IMR-90 (cell line): ENCODE measurements at regions not wholly inside any gene's neighbourhood (a gene's known extent, or its start where the extent isn't known, plus 50 kb on each side); places are given as distances from the start of the nearest gene placed in this dataset.

Experiments
- ATAC-seq: fragments of 200-7000 bp; cut with Tn5 transposase; 2 replicates; pipeline ENCODE4 v1.9.1; 2020; ENCODE audit warnings: low read depth, mild to moderate bottlenecking, moderate library complexity
- BruUV-seq: library from RNA; stranded (reverse); fragments of 400-500 nt; replicated peaks from 2 replicates; lab custom pipeline; 2021; lab: Mats Ljungman, UMichigan
- CTCF ChIA-PET: fragments of 300-600 bp; formaldehyde crosslinking; extraction: SDS; loops from one replicate; lab custom pipeline; 2021; ENCODE audit warnings: antibody characterized with exemption; lab: Yijun Ruan, JAX
- POLR2A ChIA-PET: fragments of 300-600 bp; sonication (Branson Sonifier 250); formaldehyde crosslinking; loops from one replicate; lab custom pipeline; 2022; ENCODE audit warnings: antibody characterized with exemption; ENCODE audit not compliant: unreplicated experiment; lab: Charles Lee
- DNase-seq: peaks from one replicate; pipeline ENCODE4 v3.0.0; 2013
- H2AFZ ChIP-seq: replicated peaks from 2 replicates; pipeline ENCODE3; 2013; ENCODE audit warnings: low read length, mild to moderate bottlenecking; ENCODE audit not compliant: poor library complexity
- H2AK5ac ChIP-seq: 2 replicates; pipeline ENCODE4 v1.6.1; 2013; ENCODE audit warnings: low read depth, low read length, inconsistent platforms
- H2AK9ac ChIP-seq: replicated peaks from 2 replicates; pipeline ENCODE3; 2013; ENCODE audit warnings: mild to moderate bottlenecking, low read depth, low read length, moderate library complexity; ENCODE audit not compliant: poor library complexity
- H2BK120ac ChIP-seq: 2 replicates; pipeline ENCODE4 v1.6.1; 2013; ENCODE audit warnings: low read depth, low read length, inconsistent platforms
- H2BK15ac ChIP-seq: 3 replicates; pipeline ENCODE4 v1.6.1; 2013; ENCODE audit warnings: low read depth, low read length, inconsistent platforms
- H2BK20ac ChIP-seq: 2 replicates; pipeline ENCODE4 v1.6.1; 2013; ENCODE audit warnings: low read depth, mild to moderate bottlenecking, inconsistent platforms, low read length, moderate library complexity
- H2BK5ac ChIP-seq: 2 replicates; pipeline ENCODE4 v1.6.1; 2013; ENCODE audit warnings: mild to moderate bottlenecking, low read depth, low read length, inconsistent platforms; ENCODE audit not compliant: poor library complexity, severe bottlenecking
- H3K14ac ChIP-seq: replicated peaks from 2 replicates; pipeline ENCODE4 v1.6.1; 2013; ENCODE audit warnings: low read depth, low read length, inconsistent platforms
- H3K18ac ChIP-seq: 2 replicates; pipeline ENCODE4 v1.6.1; 2013; ENCODE audit warnings: low read depth, low read length, control low read depth
- H3K23ac ChIP-seq: 2 replicates; pipeline ENCODE4 v1.6.1; 2013; ENCODE audit warnings: low read depth, low read length, inconsistent platforms
- H3K27ac ChIP-seq: 2 replicates; pipeline ENCODE4 v1.5.1; 2013; ENCODE audit warnings: mild to moderate bottlenecking, control low read depth, low read length; ENCODE audit not compliant: insufficient read depth
- H3K27me3 ChIP-seq: 2 replicates; pipeline ENCODE4 v1.6.1; 2013; ENCODE audit warnings: low read length; ENCODE audit not compliant: control insufficient read depth, insufficient read depth
- H3K36me3 ChIP-seq: 2 replicates; pipeline ENCODE4 v1.6.1; 2013; ENCODE audit warnings: low read length, mixed read lengths; ENCODE audit not compliant: control insufficient read depth, insufficient read depth
- H3K4ac ChIP-seq: 2 replicates; pipeline ENCODE4 v1.6.1; 2013; ENCODE audit warnings: low read depth, low read length, inconsistent platforms
- H3K4me1 ChIP-seq: 2 replicates; pipeline ENCODE4 v1.6.1; 2013; ENCODE audit warnings: low read length, mixed read lengths; ENCODE audit not compliant: control insufficient read depth, insufficient read depth
- H3K4me2 ChIP-seq: 2 replicates; pipeline ENCODE4 v1.6.1; 2013; ENCODE audit warnings: low read depth, mild to moderate bottlenecking, control low read depth, low read length, moderate library complexity
- H3K4me3 ChIP-seq: 2 replicates; pipeline ENCODE4 v1.5.1; 2013; ENCODE audit warnings: low read depth, mild to moderate bottlenecking, control low read depth, low read length, moderate library complexity; ENCODE audit not compliant: insufficient read depth
- H3K56ac ChIP-seq: 2 replicates; pipeline ENCODE4 v1.6.1; 2013; ENCODE audit warnings: low read length, inconsistent platforms; ENCODE audit not compliant: insufficient read depth; ENCODE audit errors: extremely low read depth
- H3K79me1 ChIP-seq, 2 experiments: 2 replicates each; pipeline ENCODE4 v1.6.1; 2013; ENCODE audit warnings: low read length in 2 of 2, inconsistent platforms in 1 of 2, low read depth in 1 of 2
- H3K9ac ChIP-seq: 2 replicates; pipeline ENCODE4 v1.6.1; 2013; ENCODE audit warnings: low read depth, low read length, control low read depth
- H3K9me1 ChIP-seq: 2 replicates; pipeline ENCODE4 v1.6.1; 2013; ENCODE audit warnings: low read length, inconsistent platforms; ENCODE audit not compliant: insufficient read depth
- H3K9me3 ChIP-seq: 2 replicates; pipeline ENCODE4 v1.6.1; 2013; ENCODE audit warnings: low read length; ENCODE audit not compliant: control insufficient read depth, insufficient read depth
- H4K20me1 ChIP-seq: 2 replicates; pipeline ENCODE4 v1.6.1; 2013; ENCODE audit warnings: low read length, inconsistent platforms; ENCODE audit not compliant: insufficient read depth
- H4K5ac ChIP-seq: 2 replicates; pipeline ENCODE4 v1.6.1; 2013; ENCODE audit warnings: mild to moderate bottlenecking, low read depth, low read length, control low read depth
- H4K8ac ChIP-seq, 2 experiments: 2 replicates each; pipeline ENCODE4 v1.6.1; 2013; ENCODE audit warnings: low read depth in 2 of 2, low read length in 2 of 2, control low read depth in 1 of 2, inconsistent platforms in 1 of 2
- H4K91ac ChIP-seq: 2 replicates; pipeline ENCODE4 v1.6.1; 2013; ENCODE audit warnings: low read depth, low read length, inconsistent platforms; ENCODE audit not compliant: insufficient read depth
- BHLHE40 ChIP-seq: fragments of 150-350 bp; IDR thresholded peaks from 2 replicates; pipeline ENCODE4 v1.6.1; 2016; ENCODE audit warnings: mild to moderate bottlenecking, low read depth, low read length
- CEBPB ChIP-seq: IDR thresholded peaks from 2 replicates; pipeline ENCODE4 v1.6.1; 2012; ENCODE audit warnings: low read depth, low read length, improper control_type of control experiment
- CHD1 ChIP-seq: IDR thresholded peaks from 2 replicates; pipeline ENCODE4 v1.6.1; 2012; ENCODE audit warnings: low read depth, low read length, improper control_type of control experiment
- FOS ChIP-seq: fragments of 150-350 bp; IDR thresholded peaks from 2 replicates; pipeline ENCODE4 v1.6.1; 2016; ENCODE audit warnings: low read depth, low read length
- MAFK ChIP-seq: IDR thresholded peaks from 2 replicates; pipeline ENCODE4 v1.6.1; 2012; ENCODE audit warnings: low read depth, low read length, improper control_type of control experiment
- MAZ ChIP-seq: IDR thresholded peaks from 2 replicates; pipeline ENCODE4 v1.6.1; 2012; ENCODE audit warnings: low read depth, mild to moderate bottlenecking, low read length, improper control_type of control experiment, moderate library complexity, borderline replicate concordance
- NFE2L2 ChIP-seq: fragments of 150-350 bp; IDR thresholded peaks from 2 replicates; pipeline ENCODE4 v1.6.1; 2016; ENCODE audit warnings: low read depth, mild to moderate bottlenecking, low read length
- POLR2A ChIP-seq: IDR thresholded peaks from 2 replicates; pipeline ENCODE4 v1.6.1; 2012; ENCODE audit warnings: mild to moderate bottlenecking, low read depth, low read length
- RAD21 ChIP-seq: IDR thresholded peaks from 2 replicates; pipeline ENCODE4 v1.6.1; 2012; ENCODE audit warnings: low read length, improper control_type of control experiment
- RFX5 ChIP-seq: IDR thresholded peaks from 2 replicates; pipeline ENCODE4 v1.8.0; 2012; ENCODE audit warnings: low read depth, mild to moderate bottlenecking, low read length, moderate library complexity
- SMC3 ChIP-seq: fragments of 150-350 bp; IDR thresholded peaks from 2 replicates; pipeline ENCODE4 v1.6.1; 2016; ENCODE audit warnings: low read depth, mild to moderate bottlenecking, antibody characterized with exemption, low read length, moderate library complexity
- WGBS, 2 experiments: methylation state at CpG; one replicate each; pipeline versions ENCODE4 v1.1.5 to v1.1.7; 2013; ENCODE audit warnings: missing lambda C conversion rate in 2 of 2; ENCODE audit not compliant: insufficient read length in 1 of 2; ENCODE audit errors: extremely low coverage in 2 of 2; 5-methylcytosine and 5-hydroxymethylcytosine counted together
- dilution Hi-C: fragments of 300-500 bp; cut with HindIII; formaldehyde crosslinking; loops from one replicate; pipeline ENCODE4 v1.14.3; 2018; ENCODE audit warnings: low sequenced_read_pairs; ENCODE audit not compliant: unreplicated experiment
- in situ Hi-C: fragments of 300-500 bp; cut with MboI; formaldehyde crosslinking; loops from 3 replicates; pipeline ENCODE4 v1.14.3; 2019; ENCODE audit warnings: low sequenced_read_pairs, inconsistent platforms, mixed read lengths
- intact Hi-C: fragments of 100-400 bp; cut with micrococcal nuclease; formaldehyde crosslinking; loops from 2 replicates; pipeline ENCODE4 v1.10.0; 2022
- TF ChIP-seq, protein P1 (sequence below): conservative IDR thresholded peaks from 2 replicates; pipeline ENCODE4 v1.5.1; 2012; ENCODE audit warnings: mild to moderate bottlenecking, low read depth, low read length, improper control_type of control experiment
- TF ChIP-seq, protein P2 (sequence below): fragments of 150-350 bp; IDR thresholded peaks from 2 replicates; pipeline ENCODE4 v1.6.1; 2017; ENCODE audit warnings: mild to moderate bottlenecking, antibody characterized with exemption, low read length, low read depth
- TF ChIP-seq, protein P3 (sequence below): fragments of 150-350 bp; IDR thresholded peaks from 2 replicates; pipeline ENCODE4 v1.6.1; 2016; ENCODE audit warnings: low read depth, mild to moderate bottlenecking, low read length, moderate library complexity, borderline replicate concordance

DNA sequence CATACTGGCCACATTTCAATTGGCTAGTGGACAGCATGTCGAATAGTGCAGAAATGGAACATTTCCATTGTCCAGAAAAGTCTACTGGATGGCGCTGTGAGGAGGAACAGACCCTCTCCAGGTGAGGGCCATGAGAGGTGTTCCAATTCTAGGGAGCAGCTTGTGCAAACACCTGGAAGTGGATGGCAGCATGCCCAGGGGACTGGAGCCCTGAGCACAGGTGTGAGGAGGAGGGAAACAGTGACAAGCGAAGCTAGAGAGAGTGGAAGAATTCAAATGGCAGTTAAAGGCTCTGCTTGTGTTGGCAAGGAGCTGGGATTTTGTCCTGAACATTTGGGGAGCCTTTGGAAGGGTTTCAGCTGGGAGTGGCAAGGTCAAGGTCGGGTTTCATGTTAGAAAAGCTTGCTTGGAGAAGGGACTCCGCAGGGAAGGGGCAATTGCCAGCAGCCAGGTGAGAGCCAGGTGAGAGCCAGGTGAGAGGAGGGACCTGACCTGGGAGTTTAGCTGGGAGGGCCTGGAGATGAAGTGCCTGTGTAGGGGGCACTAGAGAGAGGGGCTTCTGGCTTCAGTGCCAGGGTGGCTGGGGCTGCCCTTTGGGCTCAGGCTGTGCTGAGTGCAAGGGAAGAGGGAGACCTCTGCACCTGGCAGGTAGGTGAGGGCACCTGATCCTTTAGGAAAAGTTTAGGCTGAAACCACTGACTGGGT, 93.8 kb downstream of the LINGO1 start:
- 89% methylated on average over 3 of the region's 5 CpGs; no CpG with 5 or more reads in 1 of the 2 experiments for WGBS, 2 experiments
- H3K4ac ChIP-seq, result no peak overlapping the region
- H3K9me3 ChIP-seq, result no peaks in the 10 kb centered on the region
- no peak overlapping the region for H4K5ac ChIP-seq
- H2AFZ ChIP-seq, result no peak overlapping the region
- intact Hi-C loops (no loop called here), in situ Hi-C loops (no loop called here), dilution Hi-C loops (no loop called here)
- H3K4me3 ChIP-seq, result no peak overlapping the region
- H2BK15ac ChIP-seq, result no peak overlapping the region
- no peaks in the 10 kb centered on the region for H3K36me3 ChIP-seq
- H3K4me1 ChIP-seq, result peaks cover 10% of the 10 kb centered on the region
- H3K4me2 ChIP-seq, result no peak overlapping the region
- TF ChIP-seq NFE2L2 (no peak), CHD1 (no peak), RFX5 (no peak), MAFK (no peak), SMC3 (no peak), CEBPB (no peak), MAZ (no peak), POLR2A (no peak), RAD21 (no peak), FOS (no peak), BHLHE40 (no peak)
- TF ChIP-seq, protein P1, sequence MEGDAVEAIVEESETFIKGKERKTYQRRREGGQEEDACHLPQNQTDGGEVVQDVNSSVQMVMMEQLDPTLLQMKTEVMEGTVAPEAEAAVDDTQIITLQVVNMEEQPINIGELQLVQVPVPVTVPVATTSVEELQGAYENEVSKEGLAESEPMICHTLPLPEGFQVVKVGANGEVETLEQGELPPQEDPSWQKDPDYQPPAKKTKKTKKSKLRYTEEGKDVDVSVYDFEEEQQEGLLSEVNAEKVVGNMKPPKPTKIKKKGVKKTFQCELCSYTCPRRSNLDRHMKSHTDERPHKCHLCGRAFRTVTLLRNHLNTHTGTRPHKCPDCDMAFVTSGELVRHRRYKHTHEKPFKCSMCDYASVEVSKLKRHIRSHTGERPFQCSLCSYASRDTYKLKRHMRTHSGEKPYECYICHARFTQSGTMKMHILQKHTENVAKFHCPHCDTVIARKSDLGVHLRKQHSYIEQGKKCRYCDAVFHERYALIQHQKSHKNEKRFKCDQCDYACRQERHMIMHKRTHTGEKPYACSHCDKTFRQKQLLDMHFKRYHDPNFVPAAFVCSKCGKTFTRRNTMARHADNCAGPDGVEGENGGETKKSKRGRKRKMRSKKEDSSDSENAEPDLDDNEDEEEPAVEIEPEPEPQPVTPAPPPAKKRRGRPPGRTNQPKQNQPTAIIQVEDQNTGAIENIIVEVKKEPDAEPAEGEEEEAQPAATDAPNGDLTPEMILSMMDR, result no peak
- TF ChIP-seq, protein P2, sequence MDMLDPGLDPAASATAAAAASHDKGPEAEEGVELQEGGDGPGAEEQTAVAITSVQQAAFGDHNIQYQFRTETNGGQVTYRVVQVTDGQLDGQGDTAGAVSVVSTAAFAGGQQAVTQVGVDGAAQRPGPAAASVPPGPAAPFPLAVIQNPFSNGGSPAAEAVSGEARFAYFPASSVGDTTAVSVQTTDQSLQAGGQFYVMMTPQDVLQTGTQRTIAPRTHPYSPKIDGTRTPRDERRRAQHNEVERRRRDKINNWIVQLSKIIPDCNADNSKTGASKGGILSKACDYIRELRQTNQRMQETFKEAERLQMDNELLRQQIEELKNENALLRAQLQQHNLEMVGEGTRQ, result no peak
- TF ChIP-seq, protein P3, sequence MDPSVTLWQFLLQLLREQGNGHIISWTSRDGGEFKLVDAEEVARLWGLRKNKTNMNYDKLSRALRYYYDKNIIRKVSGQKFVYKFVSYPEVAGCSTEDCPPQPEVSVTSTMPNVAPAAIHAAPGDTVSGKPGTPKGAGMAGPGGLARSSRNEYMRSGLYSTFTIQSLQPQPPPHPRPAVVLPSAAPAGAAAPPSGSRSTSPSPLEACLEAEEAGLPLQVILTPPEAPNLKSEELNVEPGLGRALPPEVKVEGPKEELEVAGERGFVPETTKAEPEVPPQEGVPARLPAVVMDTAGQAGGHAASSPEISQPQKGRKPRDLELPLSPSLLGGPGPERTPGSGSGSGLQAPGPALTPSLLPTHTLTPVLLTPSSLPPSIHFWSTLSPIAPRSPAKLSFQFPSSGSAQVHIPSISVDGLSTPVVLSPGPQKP, result no peak
- no peak overlapping the region for H2BK5ac ChIP-seq
- ChIA-PET CTCF (interaction anchor here (1.9 kb wide), 1 partner anchor 42 kb away, joined by 4 read pairs; no protein-coding TSS in a partner anchor), POLR2A (no interaction called here)
- H3K27ac ChIP-seq, result no peak overlapping the region
- H2AK5ac ChIP-seq, result no peak overlapping the region
- H4K8ac ChIP-seq, result no peak overlapping the region
- no peaks in the 10 kb centered on the region; the same call in 1 of the 2 replicates for H3K9me1 ChIP-seq
- H3K9ac ChIP-seq, result no peak overlapping the region
- no peak overlapping the region for H3K56ac ChIP-seq
- H2BK120ac ChIP-seq, result no peak overlapping the region
- no peak for DNase-seq
- no peaks in the 10 kb centered on the region for H4K20me1 ChIP-seq
- H3K18ac ChIP-seq, result no peak overlapping the region
- no peak overlapping the region for H2BK20ac ChIP-seq
- H3K23ac ChIP-seq, result no peak overlapping the region
- H4K91ac ChIP-seq, result no peak overlapping the region
- no peaks in the 10 kb centered on the region for H3K79me1 ChIP-seq
- ATAC-seq, result no peak
- H3K27me3 ChIP-seq, result peaks cover 13% of the 10 kb centered on the region
- H2AK9ac ChIP-seq, result no peak overlapping the region
- H3K14ac ChIP-seq, result no peak overlapping the region
- no TSS peak for BruUV-seq
